GM18499 (cell line): ENCODE measurements at regions not wholly inside any gene's neighbourhood (a gene's known extent, or its start where the extent isn't known, plus 50 kb on each side); places are given as distances from the start of the nearest gene placed in this dataset.
"Not testable (repeated sequence)": the region's sequence is repeated elsewhere in the genome, so short reads cannot be mapped to it uniquely, and the experiment has no call there.

ENCODE experiments used
- ATAC-seq: cut with Tn5 transposase; IDR thresholded peaks from one replicate; pipeline ENCODE4 v1.9.1; 2021; ENCODE audit warnings: moderate number of reproducible peaks; ENCODE audit not compliant: insufficient read depth, unreplicated experiment

DNA sequence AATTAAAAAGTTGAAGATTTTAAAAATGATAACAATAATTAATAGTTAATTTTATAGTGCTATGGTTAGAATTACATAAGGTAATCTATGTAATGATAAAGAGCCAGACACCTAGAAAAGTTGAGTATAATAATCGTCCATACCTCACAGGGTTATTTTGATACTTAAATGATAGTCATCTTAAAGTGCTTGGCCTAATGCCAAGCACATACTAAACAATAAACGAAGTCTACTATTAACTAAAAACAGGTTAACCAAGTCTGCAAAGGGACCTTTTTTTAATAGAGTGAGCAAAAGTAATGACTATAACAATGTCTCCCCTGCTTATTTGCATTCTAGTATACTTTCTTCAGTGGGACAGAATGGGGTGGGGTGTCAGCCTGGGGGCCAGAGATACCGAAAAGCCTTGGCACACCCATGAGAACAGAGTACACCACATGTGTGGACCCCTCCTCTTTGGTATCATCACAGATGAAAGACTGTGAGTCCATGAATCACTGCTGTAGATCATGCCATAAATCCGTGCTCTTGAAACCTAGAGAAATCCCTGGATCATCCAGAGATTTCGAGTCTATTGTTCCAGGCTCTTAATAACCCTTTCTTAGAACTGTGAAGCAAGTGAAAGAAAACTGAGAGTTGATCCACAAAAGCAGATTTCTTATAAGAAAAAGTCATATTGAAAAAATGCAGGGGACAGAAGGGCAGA, 249.5 kb downstream of the PRELID2 start:
- ATAC-seq: no peak

DNA sequence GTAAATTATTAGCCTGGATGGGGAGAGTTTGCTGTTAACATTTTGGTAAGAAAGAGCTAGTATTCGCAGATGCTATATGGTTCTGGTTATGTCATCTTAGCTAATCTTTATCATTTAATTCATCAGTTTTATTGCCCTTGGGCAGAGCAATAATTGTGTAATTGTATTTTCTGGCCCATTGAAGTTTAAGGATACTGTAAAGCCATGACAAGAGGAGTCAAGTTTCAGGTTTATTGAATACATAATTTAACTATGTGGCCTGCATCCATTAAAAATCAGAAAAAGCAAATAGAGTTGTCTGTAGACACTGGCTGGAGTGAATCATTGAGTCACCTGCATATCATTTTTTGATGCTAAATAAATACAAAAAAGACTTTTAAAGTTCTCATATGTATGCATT, 255.8 kb downstream of the PRELID2 start:
- ATAC-seq: no peak

DNA sequence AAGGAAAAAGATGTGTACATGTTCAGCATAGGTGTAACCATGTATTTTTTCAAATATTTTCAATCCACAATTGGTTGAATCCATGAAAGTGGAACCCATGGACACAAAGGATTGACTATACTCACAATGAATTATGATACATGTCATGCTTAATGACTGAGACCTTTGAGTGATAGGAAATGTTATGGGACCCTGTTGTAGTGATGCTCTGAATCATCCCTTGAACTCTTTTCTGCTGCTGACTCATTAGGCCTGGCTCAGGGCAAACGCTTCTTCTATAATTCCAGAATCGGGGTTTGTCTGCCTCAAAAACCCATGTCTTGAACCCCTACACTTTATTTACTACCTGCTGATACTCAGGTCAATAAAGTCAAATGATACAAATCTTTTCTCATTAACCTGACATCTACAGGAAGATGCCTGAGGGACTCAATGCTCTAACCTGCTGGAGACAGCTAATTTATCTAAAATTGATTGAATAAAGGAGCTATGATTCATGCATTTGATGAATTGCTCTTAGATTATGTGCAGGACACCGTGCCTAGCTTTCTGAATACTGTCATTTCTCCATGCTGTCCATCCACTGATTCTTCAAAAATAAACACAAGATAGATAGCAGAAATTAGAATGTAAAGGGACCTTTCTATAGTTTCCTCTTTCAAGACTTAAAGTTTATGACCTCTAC, 260.1 kb downstream of the PRELID2 start:
- no peak for ATAC-seq

DNA sequence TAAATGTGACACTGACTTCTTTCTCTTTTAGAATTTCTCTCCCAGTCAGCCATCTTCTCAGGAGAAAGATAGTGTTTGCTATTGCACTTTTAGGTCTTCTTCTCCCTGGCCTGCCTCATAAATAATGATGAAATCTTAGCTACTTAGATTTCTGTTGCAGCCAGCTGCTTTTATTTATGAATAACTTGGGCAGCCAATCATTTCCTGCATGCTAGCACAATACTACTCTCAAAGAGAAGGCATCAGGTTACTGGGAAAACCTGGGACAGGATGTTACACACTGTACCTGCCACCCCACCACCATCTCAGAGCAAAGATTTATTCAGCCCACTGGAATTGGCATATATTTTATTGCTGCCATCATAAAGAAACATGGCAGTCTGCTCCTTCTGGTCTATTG, 266.6 kb downstream of the PRELID2 start:
- no peak for ATAC-seq

DNA sequence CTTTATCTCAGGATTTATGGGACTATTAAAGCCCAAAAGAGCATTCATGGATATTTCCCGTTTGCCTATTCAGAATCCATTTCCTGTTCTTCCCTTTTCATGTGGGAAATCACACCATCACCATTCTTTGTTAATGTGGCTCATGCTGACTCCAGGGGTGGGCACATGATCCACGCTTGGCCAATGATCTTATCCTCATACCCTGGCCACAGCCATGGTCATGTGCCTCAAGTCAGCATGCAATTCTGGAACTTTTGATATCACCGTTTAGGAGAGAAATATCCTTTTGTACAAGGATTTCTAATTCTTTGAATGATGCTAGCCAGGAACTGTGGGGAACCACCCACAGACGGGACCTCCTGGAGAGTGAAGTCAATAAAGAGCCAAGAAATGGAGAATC, 272.2 kb downstream of the PRELID2 start:
- ATAC-seq: no peak

DNA sequence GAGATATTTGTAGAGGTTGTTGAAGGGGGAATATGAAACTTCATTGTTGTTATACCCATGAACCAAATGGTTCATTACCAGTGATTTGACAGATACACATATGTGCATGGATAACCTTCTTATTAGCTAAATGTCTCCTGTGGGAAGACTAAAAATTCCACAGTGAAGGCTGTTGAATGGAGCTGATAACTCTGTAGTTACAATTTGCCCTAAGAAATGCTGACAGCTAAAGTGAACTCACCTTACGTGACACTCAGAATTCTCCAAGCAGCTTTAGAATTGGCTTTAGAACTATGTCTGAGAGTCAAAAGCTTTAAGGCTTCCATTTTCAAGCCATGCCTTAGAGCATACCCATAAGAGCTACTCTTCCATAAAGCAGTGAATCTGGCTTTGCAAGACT, 276.9 kb downstream of the PRELID2 start:
- ATAC-seq: no peak

DNA sequence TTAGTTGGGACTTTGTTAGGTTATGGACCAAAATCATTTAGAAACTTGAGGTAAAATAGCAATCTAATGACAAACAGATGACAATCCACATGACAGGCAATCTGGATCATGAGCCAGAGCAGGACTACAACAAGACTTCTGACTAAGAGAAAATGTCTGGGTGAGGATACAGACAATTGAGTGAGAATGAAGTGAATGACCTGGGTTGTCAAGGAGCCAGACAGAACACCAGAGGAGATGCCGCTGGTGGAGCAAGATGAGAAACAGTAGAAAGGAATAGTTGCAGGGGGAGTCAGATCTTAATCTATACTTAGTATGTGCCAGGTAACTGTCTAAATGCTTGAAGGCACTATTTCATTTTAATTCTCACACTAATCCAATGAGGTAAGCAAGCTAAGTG, 277.8 kb downstream of the PRELID2 start:
- ATAC-seq: no peak

DNA sequence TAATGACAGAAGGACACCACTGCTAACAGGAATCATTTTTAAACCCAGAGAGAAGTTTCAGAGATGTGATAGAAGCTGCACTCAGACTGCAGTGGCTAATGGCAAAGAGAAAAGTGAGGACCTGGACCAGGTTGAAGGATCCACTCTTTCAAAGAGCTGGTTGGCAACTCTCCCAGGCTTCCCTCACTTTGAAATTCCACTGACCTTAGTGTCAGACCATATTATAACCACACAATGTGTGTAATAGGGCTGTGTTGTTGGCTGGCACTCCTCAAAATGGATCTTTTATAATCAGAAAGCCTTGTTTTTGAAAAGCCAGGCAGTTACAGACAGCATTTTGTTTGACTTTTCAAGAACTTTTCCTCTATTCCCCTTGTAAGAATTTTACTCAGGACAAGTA, 280.7 kb downstream of the PRELID2 start:
- ATAC-seq: no peak

DNA sequence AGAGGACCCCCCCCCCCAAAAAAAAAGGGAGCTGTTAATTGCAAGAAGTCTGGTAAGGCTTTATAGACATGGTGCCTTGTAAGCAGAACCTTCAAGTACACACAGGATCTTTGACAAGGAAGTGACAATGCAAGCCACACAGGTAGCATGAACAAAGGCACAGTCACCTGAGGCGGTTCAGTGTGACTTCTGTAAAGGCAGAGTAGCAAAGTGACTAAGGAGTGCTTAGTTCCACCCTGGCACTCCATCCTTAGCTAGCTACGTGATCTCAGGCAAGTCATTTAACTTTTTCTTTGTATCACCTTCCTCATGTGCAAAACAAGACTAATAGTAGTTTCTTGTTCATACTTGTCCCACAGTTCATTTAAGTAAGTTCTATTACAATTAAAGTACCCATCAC, 282.0 kb downstream of the PRELID2 start:
- no peak for ATAC-seq

DNA sequence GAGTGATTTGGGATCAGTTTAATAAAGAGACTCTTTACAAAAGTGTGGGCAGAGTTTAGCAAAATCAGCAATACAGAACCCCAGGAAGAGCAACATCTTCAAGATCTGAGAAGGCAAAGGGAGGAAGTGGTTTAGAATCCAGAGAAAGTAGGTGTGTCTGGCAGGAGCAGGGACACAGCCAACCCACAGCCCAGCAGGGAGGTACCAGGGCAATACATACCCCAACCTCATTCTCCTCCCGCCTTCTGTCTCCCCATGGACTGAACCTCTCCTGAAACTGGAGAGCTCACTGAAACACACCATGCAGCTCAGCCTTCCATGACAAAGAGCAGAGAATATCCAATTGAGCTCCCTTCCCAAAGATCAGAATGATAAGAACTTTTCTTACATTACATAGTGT, 283.4 kb downstream of the PRELID2 start:
- ATAC-seq: no peak

DNA sequence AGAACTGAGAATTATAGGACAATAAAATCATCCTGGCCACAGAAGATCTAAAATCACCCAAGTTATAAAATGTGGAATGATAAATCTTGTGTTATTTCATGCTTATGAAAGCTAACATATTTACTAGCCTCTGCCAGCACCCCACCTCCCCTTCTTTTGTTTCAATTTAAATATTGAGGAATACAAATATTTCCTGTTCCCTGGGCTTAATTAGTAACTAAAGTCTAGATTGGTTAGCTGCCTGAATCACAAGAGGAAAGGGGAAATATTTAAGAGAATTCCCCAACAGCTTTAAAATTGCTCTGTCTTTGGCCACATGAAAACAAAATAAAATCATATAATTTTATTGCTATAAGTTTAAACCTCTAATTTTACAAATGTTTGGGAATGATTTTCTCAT, 287.0 kb downstream of the PRELID2 start:
- ATAC-seq: no peak

DNA sequence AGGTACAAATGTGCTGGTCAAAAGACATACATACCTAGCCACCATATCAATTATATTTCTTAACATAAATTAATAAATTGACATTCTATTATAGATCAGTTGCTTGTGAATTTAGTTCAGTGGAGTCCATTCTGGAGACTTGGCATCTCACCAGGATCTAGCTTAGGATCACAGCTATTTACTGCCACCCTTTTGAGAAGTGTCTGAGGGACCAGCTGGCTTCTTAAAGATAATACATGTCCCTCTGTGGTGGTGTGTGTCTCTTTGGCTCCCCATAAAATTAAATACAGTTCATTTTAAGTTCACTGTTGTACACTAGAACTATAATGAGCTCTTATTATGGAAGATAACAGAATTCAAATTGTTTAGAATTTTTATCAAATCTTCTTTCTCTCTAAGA, 290.7 kb downstream of the PRELID2 start:
- no peak for ATAC-seq

DNA sequence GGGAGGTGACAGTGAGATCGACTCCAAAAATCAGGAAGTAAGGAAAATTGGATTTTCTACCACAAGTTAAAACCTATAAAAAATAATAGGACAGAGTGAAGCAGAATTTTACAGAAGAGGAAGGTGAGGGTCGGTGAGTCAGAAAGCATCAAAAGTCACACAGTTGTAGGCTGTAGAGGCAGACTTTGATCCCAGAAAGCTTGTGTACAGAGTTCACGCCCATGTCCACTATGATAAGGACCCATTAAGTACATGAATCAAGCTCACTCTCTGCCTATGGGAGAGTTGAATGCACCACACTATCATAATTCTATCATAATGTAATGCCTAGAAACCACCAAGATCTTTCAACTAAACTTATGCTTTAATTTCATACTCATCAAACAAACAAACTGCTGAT, 291.2 kb downstream of the PRELID2 start:
- no peak for ATAC-seq

DNA sequence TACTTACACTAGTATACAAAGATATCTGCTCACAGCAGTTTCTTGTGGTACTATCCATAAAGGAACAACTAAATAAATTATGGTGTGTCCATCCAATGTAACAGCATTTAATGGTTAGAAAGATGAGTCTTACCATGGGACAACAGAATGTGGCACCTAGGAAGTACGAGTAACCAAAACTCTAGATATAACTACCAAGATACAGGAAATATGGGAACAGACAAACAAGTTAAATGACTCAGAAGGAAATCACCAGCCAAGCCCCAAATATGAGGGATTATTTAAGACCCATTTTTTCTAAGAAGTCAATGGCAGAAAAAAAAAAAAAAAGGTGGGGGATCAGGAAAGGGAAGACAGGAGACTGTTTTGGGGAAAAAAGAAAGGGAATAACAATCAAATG, 294.8 kb downstream of the PRELID2 start:
- ATAC-seq: no peak

DNA sequence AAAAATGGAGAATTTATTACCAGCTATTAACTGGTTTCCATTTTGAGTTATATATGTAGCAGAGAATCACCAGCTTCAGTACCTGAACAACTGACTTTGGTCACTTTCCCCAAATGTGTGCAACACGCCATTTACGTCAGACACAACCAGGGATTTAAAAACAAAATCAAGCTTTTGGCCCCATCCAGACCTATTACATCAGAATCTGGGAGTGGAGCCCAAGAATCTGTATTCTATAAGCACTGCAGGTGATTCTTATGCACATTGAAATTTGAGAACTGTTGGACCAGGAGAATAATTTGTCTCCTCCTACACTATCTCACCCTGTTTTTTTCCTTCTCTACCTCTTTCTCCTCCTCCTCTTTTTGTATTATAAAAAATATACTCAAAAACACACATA, 295.9 kb downstream of the PRELID2 start:
- ATAC-seq: no peak

DNA sequence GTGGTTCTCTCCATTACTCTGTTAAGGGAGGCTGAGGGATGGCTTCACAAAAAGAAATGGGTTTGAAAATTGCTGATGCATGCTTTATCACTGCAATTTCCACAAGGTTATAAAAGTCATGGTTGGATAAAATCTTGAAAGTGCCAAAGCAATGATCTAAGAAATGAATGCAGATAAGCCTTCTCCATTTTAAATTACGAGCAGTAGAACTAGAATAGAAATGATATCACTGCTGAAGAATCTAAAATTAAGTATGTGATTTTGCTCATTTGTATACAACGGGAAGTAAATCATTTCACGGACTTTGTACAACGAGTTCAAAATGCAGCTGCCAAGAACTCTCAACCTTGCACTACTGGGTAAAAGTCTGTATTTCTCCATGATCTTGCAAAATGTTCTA, 299.0 kb downstream of the PRELID2 start:
- ATAC-seq: no peak

DNA sequence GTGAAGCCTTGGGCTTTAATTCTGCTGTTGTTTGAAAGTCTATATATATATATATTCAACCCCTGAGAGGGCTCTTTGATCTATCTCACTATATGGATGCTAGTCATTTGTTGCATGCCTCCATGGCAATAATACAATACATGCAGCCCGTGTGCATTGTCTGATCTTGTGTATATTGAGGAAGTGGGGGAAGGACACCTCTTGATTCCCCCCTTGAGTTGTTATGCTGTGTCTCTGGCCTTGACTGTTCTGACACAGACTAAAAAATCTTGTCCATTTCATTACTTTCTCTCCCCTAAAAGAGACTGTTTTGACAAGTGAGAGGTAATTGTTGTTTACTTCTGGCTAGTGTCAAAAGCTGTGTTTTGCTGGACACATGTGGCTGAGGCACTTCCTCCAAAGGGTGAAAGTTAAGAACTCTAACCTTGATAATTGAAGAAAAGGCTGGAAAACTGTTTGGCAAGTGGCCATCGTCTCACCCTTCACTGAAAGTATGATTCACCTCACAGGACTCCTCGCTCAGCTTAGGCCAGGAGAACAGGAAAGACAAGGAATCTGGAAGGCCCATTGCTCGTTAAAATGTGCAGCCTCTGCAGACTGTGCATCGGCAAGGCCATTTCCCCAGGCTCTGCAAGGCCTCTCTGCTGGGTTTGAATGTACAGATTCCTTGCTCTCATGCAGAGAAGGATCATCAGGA, 304.0 kb downstream of the PRELID2 start:
- ATAC-seq: no peak

DNA sequence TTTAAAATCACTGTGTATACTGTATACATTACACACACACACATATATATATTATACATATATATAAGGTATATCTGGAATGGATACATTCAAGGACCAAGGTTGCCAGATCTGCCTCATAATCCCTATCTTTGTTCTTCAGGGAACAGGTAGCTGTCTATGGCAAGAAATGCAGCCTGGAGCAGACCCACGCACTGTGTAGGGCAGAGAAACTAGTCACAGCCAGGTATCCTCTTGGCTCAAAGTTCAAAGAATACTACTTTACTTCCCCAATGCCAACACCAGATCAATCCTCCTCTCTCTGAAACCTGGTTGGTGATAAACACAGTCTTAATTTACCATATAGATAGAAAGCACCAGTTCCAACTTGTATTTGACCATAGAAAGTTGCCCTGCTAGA, 313.6 kb downstream of the PRELID2 start:
- ATAC-seq: no peak

DNA sequence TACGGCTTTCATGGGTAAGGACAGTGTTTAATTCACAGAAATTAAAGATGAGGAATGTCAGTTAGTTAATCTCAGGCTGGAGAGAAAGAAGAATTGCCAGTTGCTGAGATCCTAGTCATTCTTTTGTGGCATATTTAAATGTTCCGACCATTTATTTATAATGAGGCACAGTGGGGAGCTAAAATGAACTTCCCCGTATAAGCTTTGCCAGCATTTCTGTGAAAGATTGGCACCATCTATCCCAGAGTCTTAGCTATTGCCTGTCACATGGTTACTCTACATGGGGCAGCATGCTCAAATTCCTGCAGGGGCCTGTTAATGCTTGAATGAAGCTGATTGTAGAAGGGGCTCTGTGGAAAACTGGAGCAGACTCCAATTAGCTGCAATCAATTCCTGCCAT, 314.1 kb downstream of the PRELID2 start:
- no peak for ATAC-seq

DNA sequence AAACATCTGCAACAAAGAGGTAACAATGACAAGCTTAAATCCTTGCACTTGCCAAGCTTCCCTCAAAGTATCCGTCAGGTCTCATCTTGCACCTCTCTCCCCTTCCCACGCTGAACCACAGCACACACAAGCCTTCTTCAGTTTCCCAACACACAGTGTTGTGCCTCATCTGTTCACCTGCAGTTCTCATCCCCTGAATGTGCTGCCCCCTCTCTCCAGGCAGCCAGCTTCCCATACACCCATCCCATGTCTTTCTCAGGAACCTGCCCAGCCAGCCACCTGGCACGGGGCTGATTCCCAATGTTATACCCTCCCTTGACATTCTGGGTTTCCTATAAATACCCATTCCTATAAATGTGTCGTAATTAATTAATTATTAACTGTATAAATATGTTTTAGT, 314.8 kb downstream of the PRELID2 start:
- no peak for ATAC-seq

DNA sequence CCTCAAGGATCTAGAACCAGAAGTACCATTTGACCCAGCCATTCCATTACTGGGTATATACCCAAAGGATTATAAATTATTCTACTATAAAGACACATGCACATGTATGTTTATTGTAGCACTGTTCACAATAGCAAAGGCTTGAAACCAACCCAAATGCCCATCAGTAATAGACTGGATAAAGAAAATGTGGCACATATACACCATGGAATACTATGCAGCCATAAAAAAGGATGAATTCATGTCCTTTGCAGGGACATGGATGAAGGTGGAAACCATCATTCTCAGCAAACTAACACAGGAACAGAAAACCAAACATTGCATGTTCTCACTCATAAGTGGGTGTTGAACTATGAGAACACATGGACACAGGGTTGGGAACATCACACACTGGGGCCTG, 317.6 kb downstream of the PRELID2 start:
- not testable (repeated sequence) for ATAC-seq

DNA sequence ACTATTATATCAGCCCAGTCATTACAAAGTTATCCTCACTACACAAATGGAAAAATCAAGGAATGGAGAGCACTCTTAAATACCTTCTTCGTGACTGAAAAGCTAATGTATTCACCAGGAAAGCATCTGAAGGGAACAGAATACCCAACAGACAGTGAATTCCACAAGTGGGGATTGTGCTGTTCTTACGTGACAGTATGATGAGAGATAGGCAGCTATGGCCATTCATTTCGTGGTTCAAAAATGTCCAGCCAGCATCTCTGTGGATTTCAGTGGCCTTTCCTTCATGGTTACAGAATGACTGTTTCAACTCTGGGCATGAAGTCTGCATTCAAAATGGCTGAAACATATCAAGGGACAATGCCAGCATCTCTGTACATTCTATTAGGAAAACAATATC, 323.8 kb downstream of the PRELID2 start:
- no peak for ATAC-seq
